Esophagus muscularis mucosa (tissue), 2 donors: ENCODE measurements at regions not wholly inside any gene's neighbourhood (a gene's known extent, or its start where the extent isn't known, plus 50 kb on each side); places are given as distances from the start of the nearest gene placed in this dataset.

Experiments
- POLR2A ChIP-seq: fragments of 450-650 bp; IDR thresholded peaks from one replicate; pipeline ENCODE4 v1.6.1; 2017; ENCODE audit warnings: antibody characterized with exemption, moderate library complexity, mild to moderate bottlenecking, low read depth
- POLR2AphosphoS5 ChIP-seq, 2 donors: sonication (generic); formaldehyde crosslinking; IDR thresholded peaks; one replicate each; pipeline ENCODE4 v1.6.1; 2017; ENCODE audit warnings: antibody characterized with exemption in 2 of 2

- TF ChIP-seq POLR2A (no peak), POLR2AphosphoS5 (IDR thresholded peaks at IDR 0.05) (no peak)
Observed at GRCh38 chr10:130623680-130624267, 487.6 kb downstream of the GLRX3 start.
